SK-MEL-5 (cell line): ENCODE measurements at regions not wholly inside any gene's neighbourhood (a gene's known extent, or its start where the extent isn't known, plus 50 kb on each side); places are given as distances from the start of the nearest gene placed in this dataset.

ENCODE experiments used
- DNase-seq: peaks from one replicate; pipeline ENCODE4 v3.0.0-alpha.2; 2016; ENCODE audit warnings: low read depth, low spot score
- in situ Hi-C: cut with HindIII; loops from 2 replicates; pipeline ENCODE4 v1.10.0; 2016; ENCODE audit warnings: low sequenced_read_pairs, high pct_unique_total_duplicates, low pct_unique_long_range_greater_than_20kb

DNA sequence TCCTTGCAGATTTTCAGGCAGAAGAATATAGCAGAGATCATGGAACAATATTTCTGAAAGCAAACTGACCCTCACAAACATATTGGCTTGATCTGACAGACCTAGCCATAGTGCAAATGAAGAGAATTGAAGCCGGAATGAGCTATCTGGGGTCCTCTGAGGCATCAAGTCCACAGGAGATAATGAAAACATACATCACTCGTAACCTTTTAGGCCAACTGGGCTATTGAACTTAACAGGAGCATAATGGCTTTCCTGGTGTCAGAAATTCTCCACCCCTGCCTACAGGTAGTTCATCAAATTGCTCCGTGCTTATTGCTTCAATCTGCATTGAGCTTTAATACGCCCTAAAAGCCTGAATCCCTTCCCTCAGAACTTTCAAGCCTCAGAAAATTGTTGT lies 1414.6 kb upstream of the TENM4 start:
- in situ Hi-C loops, result no loop called here
- DNase-seq, result no peak

DNA sequence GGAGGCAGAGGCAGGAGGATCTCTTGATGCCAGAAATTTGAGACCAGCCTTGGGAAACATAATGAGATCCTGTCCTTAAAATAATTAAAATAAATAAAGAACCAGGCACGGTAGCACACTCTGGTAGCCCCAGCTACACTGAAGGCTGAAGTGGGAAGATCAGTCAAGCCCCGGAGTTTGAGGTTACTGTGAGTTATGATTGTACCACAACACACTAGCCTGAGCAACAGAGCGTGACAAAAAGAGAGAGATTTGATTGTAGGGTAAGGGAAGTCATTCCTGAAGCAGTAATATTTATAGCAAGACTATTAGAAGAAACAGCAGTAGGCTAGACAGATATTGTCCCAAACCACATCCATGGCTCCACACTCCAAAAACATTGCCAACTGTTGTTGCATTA lies 1408.4 kb upstream of the TENM4 start:
- in situ Hi-C loops, result no loop called here
- no peak for DNase-seq

DNA sequence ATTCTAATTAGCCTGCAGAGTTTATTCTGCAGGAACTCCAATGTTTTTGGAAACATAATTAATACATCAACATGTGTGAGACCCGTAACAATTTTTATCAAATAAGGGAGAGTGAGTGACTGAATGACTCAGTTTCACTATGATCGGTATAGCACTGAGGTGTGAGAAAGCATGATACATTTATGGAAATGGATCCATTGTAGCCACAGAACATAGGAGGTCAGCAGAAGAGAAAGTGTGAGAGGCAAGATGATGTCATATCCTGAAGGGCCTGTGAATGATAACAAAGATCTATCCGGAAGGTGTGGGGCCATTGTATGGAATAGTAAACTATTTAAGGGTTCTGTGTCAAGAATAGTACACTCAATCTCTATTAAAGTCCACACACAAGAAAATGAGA lies 1406.1 kb upstream of the TENM4 start:
- in situ Hi-C loops, result no loop called here
- DNase-seq, result no peak

DNA sequence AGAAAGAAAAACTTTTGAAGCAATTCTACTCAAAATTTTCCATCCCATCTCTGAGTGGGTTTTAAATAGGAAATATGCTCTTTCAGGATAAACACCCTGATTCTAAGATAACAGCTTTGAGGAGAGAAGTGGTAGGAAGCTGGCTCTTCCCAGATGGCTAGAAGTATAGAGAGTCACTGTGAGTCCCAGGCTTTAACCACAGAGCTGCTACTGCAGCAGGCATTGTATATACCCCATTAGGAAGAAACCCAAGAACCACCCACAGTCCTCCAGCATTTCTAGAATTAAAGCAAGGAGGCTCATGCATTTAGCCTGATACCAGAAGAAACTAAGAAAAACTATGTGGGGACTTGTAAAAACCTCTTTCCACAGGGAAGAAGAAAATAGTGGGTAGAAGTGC lies 1405.6 kb upstream of the TENM4 start:
- in situ Hi-C loops, result no loop called here
- no peak for DNase-seq

DNA sequence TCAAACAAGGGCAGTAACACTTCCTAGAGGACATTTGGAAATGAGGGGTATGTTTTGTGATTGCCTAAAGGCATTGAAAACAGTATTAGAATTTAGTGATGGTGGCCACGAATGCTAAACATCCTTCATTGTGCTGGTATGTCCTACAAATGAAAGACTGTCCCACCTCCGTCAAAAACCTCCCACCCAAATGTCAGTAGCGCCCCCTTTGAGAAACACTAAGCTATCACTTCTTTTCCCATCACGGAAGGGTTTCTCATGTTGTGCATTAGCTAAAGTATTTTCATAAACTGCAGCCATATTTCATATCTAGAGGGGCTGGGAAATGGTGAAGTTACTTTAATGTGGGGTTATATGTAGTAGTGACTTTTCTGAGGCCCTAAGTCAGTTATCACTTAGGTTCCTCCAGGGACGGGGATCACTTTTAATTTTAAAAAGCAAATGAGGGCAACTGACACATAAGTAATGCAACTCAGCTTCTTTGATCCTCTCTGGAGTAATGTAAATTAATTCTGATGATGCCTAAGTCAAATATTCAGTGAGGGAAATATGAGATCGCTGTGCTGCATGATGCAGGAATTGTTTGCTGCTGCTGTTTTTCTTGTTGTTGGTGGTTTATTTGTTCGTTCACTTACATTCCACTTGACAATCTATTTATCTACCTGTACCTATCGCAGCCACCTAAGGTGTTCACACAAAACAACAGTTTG lies 1403.4 kb upstream of the TENM4 start:
- no peak for DNase-seq
- in situ Hi-C loops, result no loop called here

DNA sequence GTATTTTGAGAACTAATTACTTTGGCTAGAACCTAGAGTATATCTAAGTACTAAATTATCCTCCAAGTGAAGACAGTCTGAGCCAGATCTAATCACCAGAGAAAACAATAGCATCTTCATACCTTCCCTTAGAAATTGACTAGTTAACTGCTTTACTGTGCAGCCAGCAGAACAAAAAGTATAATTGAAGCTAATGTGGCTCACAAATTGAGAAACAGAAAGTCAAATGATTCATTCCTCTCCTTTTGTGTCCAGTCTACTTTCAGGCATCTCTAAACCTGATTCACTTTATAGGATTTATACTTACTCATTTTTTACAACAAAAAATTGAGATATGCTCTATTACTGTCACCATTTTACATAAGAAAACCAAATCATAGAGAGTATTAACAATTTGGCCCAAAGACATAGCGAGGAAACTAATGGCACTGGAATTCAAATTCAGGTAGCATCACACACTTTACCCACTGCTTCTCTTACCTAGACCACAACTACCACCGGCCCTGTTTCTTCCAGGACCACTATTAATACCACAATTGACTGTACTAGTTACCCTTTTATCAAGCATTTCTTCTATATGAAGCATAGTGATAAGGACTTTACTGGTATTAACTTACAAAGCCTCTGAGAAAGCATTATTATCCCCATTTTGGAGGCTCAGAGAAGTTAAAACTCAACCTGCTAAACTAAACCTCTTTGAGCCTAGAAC lies 1402.6 kb upstream of the TENM4 start:
- in situ Hi-C loops, result no loop called here
- DNase-seq, result no peak

DNA sequence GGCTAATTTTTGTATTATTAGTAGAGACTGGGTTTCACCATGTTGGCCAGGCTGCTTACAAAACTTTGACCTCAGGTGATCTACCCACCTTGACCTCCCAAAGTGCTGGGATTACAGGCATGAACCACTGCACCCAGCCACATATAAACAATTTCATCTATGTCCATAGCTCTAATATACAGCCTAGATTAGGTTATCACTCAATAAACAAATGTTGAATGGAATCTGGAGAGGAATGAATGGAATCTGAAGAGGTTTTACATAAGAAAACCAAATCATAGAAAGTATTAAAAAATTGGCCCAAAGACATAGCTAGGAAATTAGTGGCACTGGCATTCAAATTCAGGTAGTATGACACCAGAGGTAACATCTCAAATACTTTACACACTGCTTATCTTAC lies 1401.4 kb upstream of the TENM4 start:
- in situ Hi-C loops, result no loop called here
- DNase-seq, result no peak

DNA sequence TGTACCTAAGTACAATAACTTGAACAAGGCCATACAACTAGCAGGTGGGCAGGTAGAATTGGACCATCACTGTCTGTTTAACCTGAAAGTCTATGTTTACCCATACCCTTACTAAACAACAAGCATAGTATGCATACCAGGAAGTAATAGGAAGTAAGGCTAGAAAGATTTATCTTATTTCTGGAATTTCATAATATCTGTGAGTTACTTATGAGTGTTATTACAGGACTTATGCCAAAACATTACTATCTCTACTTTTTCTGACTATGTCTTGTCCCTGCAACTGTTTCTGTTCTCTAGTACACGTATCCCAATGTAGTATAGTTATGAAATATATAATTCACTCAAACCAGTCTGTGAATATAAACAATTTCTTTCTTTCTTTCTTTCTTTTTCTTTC lies 1400.8 kb upstream of the TENM4 start:
- in situ Hi-C loops, result no loop called here
- no peak for DNase-seq

DNA sequence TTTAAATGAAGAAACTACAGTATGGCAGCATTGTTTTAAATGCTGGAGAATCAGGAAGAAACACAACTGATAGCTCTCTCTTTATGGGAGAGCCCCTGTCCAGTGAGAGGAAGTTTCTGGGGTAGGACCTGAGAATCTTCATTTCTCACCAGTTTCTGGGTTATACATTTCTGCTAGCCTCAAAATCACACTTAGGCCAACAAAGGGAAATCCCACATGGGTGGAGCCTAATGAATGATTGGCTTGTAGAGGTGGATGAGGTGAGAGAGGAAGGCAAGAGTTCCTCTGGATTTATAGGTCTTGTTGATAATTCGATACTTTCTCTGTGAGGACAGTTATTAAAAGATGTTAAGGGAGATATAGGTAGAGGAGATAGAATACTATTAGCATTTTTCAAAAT lies 1397.3 kb upstream of the TENM4 start:
- no peak for DNase-seq
- in situ Hi-C loops, result no loop called here

DNA sequence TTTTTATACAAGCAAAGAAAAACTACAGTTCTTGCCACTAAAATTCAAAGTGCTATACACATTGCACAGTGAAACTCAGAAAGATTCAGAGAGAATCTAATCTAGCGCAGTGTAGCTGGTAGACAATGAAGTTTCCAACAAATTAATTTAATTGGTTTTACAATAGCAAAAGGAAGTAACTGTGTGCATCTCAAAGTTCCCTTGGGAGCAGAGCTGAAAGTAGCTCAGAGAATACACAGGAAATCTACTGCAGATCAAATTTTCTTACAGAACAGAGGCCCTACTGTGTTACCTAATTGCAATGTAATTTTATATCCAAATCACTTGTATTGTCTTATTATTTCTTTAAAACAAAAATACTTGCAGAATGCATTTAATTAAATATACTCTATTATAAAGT lies 1396.2 kb upstream of the TENM4 start:
- in situ Hi-C loops, result no loop called here
- DNase-seq, result no peak

DNA sequence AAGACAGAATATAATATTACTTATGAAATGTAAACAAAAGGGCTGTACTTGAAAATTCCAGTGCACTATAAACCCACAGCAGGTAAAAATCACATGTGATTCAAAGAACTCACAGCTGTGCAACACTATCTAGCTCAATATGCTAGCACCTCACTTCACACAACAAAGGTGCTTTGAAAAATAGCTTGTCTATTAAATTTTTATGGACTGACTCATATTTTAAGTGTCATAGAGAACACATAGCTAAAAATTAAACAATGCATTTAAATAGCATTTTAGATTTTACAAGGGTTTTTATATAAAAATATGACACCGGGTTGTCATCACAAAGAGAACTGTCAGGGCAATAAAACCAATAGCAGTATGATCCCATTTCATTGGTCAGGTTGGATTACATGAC lies 1390.5 kb upstream of the TENM4 start:
- no peak for DNase-seq
- in situ Hi-C loops, result no loop called here

DNA sequence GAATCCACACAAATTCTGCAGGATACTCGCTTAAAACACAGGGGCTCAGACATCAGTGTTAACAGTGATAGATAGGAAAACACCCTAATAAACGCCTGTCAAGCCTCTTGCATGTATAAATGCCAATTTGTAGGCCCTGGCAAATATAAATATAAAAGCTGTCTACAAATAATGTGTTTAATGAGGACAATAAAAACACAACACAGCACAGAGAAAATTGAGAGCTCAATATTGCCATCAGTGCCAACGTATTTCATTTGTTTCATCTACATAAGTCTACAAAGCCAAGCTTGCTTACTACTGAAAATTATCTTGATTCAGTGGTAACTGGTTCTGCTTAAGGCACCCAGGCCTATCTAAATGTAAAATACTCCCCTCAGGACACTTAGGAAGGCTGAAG lies 1387.0 kb upstream of the TENM4 start:
- in situ Hi-C loops, result no loop called here
- no peak for DNase-seq

DNA sequence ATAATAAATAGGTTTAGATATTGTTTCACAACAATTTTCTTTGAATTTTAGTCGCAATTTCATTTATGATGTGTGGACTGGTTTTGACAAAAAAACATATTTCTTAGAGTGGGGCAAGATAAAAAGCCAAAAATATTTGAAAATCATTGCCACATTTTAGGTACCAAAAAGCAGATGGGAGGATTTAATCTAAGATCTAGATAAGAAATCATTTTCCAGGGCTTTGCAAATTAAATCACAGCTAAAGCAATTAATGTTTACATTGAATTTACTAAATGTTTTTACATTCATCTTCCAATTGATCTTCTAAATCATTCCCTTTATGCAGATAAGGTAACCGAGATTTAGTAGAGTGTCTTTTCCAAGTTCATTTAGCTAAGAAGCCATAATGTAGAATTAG lies 1386.0 kb upstream of the TENM4 start:
- in situ Hi-C loops, result no loop called here
- no peak for DNase-seq

DNA sequence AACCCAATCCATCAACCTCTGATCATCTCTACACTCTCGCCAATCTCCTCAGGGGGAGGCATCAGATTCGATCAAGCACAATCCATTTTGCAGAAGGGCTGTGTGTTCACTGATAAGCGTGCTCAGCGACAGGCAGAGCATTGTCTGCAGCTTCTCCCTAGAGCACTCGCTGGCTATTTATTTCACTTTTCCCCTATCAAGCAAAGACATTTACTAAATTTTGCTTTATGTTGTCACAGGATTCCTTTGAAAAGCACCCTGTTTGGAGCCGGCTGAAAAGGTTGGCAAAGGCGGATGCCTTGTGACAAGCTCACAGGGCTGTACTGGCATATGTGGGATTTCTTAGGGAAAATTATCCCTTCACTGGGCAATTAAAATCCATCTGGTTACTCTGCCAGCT lies 1381.5 kb upstream of the TENM4 start:
- DNase-seq, result no peak
- in situ Hi-C loops, result no loop called here

DNA sequence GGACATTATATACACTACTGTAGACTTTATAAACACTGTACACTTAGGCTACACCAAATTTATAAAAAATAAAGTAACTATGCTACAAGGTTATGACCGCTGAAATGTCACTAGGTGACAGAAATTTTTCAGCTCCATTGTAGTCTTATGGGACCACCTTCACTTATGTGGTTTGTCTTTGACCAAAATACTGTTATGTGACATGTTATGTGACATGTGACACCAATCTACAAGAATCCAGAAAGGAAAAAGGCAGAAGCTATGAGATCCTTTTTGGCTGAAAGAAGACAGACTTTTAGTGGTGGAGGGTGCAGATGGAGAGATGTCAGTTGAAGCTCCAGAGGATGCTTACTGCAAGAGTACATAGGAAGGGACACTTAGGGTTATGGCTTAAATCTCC lies 1378.4 kb upstream of the TENM4 start:
- in situ Hi-C loops, result no loop called here
- no peak for DNase-seq

DNA sequence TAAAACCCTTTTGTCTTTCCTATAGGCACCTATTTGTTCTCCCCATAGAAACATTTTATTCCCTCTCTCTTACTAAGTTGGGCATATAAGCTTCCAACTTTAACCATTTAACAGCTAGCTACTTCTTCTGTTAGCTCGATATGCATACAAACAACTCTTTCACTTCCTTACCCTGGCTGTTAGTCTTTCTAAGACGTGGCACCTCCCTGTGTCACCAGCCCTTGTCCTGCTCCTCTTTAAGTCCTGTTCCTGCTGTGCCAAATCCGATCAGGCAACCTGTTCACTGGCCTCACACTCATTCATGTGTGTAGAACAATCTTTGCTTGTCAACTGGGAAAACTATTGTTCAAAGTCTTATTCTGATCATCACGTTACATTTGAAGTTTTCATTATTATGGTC lies 1376.1 kb upstream of the TENM4 start:
- in situ Hi-C loops, result no loop called here

DNA sequence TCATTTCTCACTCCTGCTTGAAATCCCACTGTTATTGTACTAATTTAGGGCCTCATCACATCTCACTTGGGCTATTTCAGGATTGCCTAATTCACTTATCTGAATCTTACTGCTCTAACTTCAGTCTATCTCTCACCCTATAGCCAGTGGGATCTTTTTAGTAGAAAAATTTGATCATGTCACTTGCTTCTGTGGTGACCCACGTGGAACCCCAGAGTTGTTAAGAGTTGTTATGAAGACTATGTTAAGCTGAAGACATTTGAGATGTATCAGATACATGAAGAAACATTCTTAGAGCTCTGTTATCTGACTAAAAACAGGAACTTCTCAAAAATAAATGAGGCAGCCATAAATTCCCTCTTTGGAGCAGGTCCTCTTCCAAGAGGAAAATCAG lies 1375.6 kb upstream of the TENM4 start:
- in situ Hi-C loops, result no loop called here
- DNase-seq, result no peak

More for the DNA sequence above, 1376.1 kb upstream of the TENM4 start:
- DNase-seq, result no peak

DNA sequence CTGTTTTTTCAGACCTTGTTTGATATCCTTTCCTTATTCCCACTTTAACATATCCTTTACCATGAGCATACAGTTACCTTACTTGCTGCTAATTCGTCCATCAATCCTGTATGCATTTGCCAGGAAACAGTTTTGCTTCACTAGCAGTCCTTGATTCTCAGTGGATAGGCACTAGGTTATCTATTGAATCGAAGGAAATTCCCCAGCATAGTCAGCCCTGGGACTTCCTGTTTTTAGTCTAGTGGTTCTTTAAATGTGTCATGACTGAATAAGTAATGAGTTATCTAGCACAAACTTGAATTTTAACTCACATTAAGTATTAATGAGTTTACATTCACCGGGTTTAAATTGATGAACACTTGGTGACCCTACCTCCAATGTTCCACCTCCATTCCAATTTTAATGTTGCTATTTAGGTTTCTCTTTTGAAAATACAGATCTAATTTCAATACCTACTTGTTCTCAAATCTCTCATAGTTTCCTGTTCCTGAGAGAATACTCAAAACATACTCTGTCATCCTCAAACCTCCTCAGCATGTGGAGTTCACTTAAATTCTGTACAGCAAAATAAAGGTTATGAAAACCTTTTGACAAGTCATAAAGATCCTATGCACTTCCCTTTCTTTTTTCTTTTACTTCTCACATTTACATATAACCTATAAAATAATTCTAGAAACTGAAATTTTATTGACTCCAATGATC lies 1375.1 kb upstream of the TENM4 start:
- no peak for DNase-seq
- in situ Hi-C loops, result no loop called here

DNA sequence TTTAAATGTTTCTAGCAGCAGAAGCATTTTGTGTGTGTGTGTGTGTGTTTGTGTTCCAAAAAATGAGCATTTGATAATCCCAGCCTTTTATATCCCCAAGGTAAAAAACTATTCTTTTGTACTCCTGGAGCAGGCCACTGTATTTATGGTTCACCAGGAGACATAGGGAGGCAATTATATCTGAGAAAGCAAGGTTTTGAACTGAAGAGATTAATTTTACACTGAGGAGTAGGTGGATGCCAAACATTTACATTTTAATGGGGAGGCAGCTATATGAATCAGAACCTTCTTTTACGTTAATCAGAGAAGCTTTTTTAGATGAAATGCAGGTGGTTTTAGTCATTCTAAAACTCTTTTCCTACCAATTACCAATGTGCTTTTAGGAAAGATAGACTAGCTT lies 1374.0 kb upstream of the TENM4 start:
- no peak for DNase-seq
- in situ Hi-C loops, result no loop called here
